NOMO-1 treated with dmso at 0.1 percent for 144 hours (cell line): ENCODE measurements at regions not wholly inside any gene's neighbourhood (a gene's known extent, or its start where the extent isn't known, plus 50 kb on each side); places are given as distances from the start of the nearest gene placed in this dataset.
"Not testable (repeated sequence)": the region's sequence is repeated elsewhere in the genome, so short reads cannot be mapped to it uniquely, and the experiment has no call there.

Experiments used
- DNase-seq: peaks from one replicate; lab custom pipeline; 2025; ENCODE audit not compliant: unreplicated experiment; lab: John Stamatoyannopoulos, UW

GRCh38 chr4:151459375-151459774 lies 50.4 kb downstream of the FHIP1A start:
- no peak for DNase-seq

GRCh38 chr4:151460434-151460833 lies 51.5 kb downstream of the FHIP1A start:
- DNase-seq, result no peak

GRCh38 chr4:151462554-151462953 lies 53.6 kb downstream of the FHIP1A start:
- no peak for DNase-seq

GRCh38 chr4:151468715-151469696 lies 60.0 kb downstream of the FHIP1A start:
- DNase-seq, result no peak

GRCh38 chr4:151469970-151470369 lies 61.0 kb downstream of the FHIP1A start:
- no peak for DNase-seq

GRCh38 chr4:151471728-151472127 lies 62.8 kb downstream of the FHIP1A start:
- DNase-seq, result no peak

- no peak for DNase-seq
These were observed 63.3 kb downstream of the FHIP1A start for GRCh38 chr4:151472297-151472696.

GRCh38 chr4:151472711-151473110 lies 63.7 kb downstream of the FHIP1A start:
- no peak for DNase-seq

GRCh38 chr4:151473521-151474097 lies 64.6 kb downstream of the FHIP1A start:
- no peak for DNase-seq

GRCh38 chr4:151475035-151475714 lies 66.2 kb downstream of the FHIP1A start:
- no peak for DNase-seq

GRCh38 chr4:151481813-151482212 lies 72.8 kb downstream of the FHIP1A start:
- no peak for DNase-seq

GRCh38 chr4:151484396-151485102 lies 75.6 kb downstream of the FHIP1A start:
- DNase-seq, result no peak

- no peak for DNase-seq
These were observed 76.7 kb downstream of the FHIP1A start for GRCh38 chr4:151485541-151486131.

GRCh38 chr4:151486168-151486567 lies 77.2 kb downstream of the FHIP1A start:
- DNase-seq, result no peak

GRCh38 chr4:151488968-151489367 lies 80.0 kb downstream of the FHIP1A start:
- no peak for DNase-seq

GRCh38 chr4:151489462-151490203 lies 80.7 kb downstream of the FHIP1A start:
- no peak for DNase-seq

GRCh38 chr4:151495612-151496011 lies 86.6 kb downstream of the FHIP1A start:
- not testable (repeated sequence) for DNase-seq

- DNase-seq, result not testable (repeated sequence)
These were observed 102.6 kb downstream of the FHIP1A start for GRCh38 chr4:151511548-151511947.

- no peak for DNase-seq
These were observed 108.9 kb downstream of the FHIP1A start for GRCh38 chr4:151517896-151518295.

GRCh38 chr4:151518359-151518758 lies 109.4 kb downstream of the FHIP1A start:
- DNase-seq, result no peak
